Epidermal melanocyte (primary cell): ENCODE measurements at regions not wholly inside any gene's neighbourhood (a gene's known extent, or its start where the extent isn't known, plus 50 kb on each side); places are given as distances from the start of the nearest gene placed in this dataset.

ENCODE experiments used
- DNase-seq: peaks from one replicate; pipeline ENCODE4 v3.0.0; 2011; ENCODE audit warnings: low spot score; ENCODE audit not compliant: insufficient read length

- DNase-seq = no peak
These were observed 153.6 kb upstream of the DSEL start for GRCh38 chr18:67670024-67670543.

GRCh38 chr18:67665266-67665665 lies 148.7 kb upstream of the DSEL start:
- DNase-seq = no peak

- no peak for DNase-seq
These were observed 146.5 kb upstream of the DSEL start for GRCh38 chr18:67662996-67663395.

GRCh38 chr18:67661555-67661954 lies 145.0 kb upstream of the DSEL start:
- no peak for DNase-seq

- DNase-seq = no peak
These were observed 137.6 kb upstream of the DSEL start for GRCh38 chr18:67654101-67654500.

GRCh38 chr18:67652288-67652687 lies 135.8 kb upstream of the DSEL start:
- no peak for DNase-seq

- DNase-seq = no peak
These were observed 134.9 kb upstream of the DSEL start for GRCh38 chr18:67651438-67651837.

GRCh38 chr18:67650686-67651385 lies 134.3 kb upstream of the DSEL start:
- DNase-seq = no peak

- no peak for DNase-seq
These were observed 130.4 kb upstream of the DSEL start for GRCh38 chr18:67646890-67647289.

- DNase-seq = no peak
These were observed 127.7 kb upstream of the DSEL start for GRCh38 chr18:67644226-67644625.

- no peak for DNase-seq
These were observed 123.4 kb upstream of the DSEL start for GRCh38 chr18:67639872-67640271.

GRCh38 chr18:67636597-67637385 lies 120.3 kb upstream of the DSEL start:
- DNase-seq = no peak

- DNase-seq = no peak
These were observed 118.3 kb upstream of the DSEL start for GRCh38 chr18:67634631-67635338.

- DNase-seq = no peak
These were observed 117.4 kb upstream of the DSEL start for GRCh38 chr18:67633939-67634338.

GRCh38 chr18:67621906-67622305 lies 105.4 kb upstream of the DSEL start:
- no peak for DNase-seq

GRCh38 chr18:67621049-67621713 lies 104.7 kb upstream of the DSEL start:
- DNase-seq = no peak

GRCh38 chr18:67618061-67618460 lies 101.5 kb upstream of the DSEL start:
- DNase-seq = no peak

GRCh38 chr18:67615876-67616275 lies 99.4 kb upstream of the DSEL start:
- no peak for DNase-seq

GRCh38 chr18:67613731-67614130 lies 97.2 kb upstream of the DSEL start:
- DNase-seq = no peak

- DNase-seq = no peak
These were observed 95.8 kb upstream of the DSEL start for GRCh38 chr18:67612281-67612680.

- no peak for DNase-seq
These were observed 92.2 kb upstream of the DSEL start for GRCh38 chr18:67608615-67609273.
